GM21529 (cell line): ENCODE measurements at regions not wholly inside any gene's neighbourhood (a gene's known extent, or its start where the extent isn't known, plus 50 kb on each side); places are given as distances from the start of the nearest gene placed in this dataset.

Experiments used
- ATAC-seq: cut with Tn5 transposase; IDR thresholded peaks from one replicate; pipeline ENCODE4 v1.9.1; 2021; ENCODE audit not compliant: unreplicated experiment

GRCh38 chr7:125678771-125679170, 749.1 kb upstream of the POT1 start:
- no peak for ATAC-seq

DNA sequence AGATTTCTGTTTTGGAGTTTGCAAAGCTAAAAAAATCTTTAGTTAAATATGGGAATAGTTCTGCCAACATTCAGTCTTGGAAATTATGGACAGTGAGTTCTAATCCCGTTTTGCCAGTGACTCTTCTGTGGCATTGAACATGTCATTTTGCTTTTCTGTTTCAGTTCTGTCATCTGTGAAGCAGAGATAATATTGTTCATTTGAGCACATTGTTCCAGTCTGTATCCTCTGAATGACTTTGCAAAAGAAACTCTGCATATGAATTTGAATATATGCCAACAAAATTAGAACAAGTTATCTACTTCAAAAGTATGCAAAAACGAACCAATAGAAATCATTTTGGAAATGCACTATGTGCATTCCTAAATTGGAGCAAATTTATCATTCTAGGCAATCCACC, 746.0 kb upstream of the POT1 start:
- ATAC-seq = no peak

DNA sequence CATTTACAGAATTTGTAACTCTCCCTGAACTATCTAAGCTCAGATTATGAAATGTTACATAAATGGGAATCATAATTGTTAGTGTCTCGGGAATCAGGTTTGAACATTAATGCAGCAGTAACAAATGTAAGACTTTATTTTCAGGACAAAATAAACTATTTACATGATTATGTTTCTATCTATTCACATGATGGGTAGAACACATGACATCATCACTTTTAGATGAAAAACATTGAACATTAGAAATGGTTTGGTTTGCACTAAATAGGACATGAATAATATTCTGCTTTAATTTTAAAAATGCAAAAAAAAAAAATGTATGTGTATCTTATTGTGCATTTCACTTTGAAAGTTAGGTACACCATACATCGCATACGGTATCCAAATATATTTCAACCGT, 745.5 kb upstream of the POT1 start:
- ATAC-seq = no peak

DNA sequence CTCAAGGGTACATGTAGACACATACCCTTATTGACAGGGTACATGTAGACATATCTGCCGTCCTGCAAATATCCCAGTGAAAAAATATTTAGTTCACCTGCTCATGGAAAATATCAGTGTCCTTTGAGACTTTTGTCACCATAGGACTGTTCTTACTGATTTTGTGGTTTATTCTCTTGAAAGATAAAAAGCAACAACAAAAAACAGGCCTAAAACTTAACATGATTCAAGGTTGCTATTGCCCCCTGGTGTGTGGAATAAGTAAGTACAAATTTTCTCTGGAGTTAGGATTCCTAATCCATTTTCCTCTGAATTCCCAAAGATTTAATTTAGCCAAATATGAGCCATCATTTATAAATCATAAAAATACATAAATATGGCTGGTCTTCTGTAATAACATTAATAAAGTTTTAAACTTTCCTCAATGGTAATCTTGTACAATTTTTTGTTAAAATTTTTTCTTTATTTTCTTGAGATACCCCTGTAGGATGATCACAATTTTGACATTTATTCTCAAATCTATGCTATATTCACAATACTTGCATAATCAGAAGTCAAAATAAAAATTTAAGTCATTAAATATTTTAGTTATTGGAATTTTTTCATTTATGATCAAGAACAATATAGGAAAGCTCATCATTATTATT, 741.4 kb upstream of the POT1 start:
- peak; percentile 49 for ATAC-seq

GRCh38 chr7:125668321-125668993, 738.8 kb upstream of the POT1 start:
- no peak for ATAC-seq

- no peak for ATAC-seq
These were observed 735.0 kb upstream of the POT1 start for GRCh38 chr7:125664625-125665024.

DNA sequence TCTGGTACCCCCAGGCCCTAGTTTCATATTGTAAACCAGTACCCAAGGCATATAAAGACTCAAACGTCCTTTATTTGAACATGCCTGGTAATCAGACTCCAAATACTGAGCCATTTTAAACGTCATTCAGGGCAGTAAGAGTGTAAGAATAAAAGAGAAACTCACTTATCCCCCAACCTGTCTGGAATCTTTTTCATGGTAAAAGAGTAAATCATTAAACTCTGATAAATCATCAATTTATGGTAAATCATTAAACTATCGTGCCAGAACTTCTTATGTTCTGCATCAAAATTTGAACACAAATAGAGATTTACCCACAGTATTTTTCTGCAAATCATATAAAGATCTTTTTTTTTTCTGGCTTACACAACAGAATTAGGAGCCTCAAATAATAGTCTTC, 734.3 kb upstream of the POT1 start:
- no peak for ATAC-seq

DNA sequence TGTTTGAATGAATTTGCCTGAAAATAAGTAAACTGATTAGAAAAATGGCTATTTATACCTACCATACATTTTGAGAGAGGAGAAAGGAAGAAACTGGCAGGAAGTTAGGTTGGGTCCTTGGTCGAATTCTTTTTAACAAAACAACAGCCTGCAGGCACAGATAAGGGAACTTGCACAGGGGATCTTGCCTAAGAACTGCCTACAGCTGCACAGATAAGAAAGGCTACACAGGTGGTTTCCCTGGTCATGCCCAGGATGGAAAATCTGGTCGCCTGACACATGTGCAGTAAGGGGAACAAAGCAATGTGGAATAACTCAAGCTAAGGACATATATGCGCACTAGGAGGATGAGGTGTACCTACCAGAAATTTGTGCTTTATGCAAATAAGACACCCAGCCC, 732.1 kb upstream of the POT1 start:
- ATAC-seq = no peak

GRCh38 chr7:125661006-125661405, 731.4 kb upstream of the POT1 start:
- ATAC-seq = no peak

DNA sequence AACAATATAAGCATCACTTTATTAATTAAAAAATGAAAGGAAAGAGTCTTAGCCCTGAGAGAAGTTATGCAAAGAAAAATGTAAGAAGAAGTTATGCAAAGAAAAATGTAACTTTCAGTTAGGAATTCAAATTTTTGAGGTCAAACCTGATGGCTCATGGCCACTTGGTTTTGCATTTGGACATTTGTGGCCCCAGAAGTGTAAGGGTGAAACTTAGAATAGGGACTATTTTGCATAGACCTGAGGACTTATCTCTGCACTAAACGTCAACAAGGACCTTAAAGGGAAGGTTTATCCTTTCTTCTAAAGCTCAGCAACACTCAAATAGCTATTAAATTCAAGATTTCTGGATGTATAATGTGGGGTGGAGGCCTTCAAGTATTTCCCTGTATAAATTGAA, 724.5 kb upstream of the POT1 start:
- ATAC-seq = no peak

DNA sequence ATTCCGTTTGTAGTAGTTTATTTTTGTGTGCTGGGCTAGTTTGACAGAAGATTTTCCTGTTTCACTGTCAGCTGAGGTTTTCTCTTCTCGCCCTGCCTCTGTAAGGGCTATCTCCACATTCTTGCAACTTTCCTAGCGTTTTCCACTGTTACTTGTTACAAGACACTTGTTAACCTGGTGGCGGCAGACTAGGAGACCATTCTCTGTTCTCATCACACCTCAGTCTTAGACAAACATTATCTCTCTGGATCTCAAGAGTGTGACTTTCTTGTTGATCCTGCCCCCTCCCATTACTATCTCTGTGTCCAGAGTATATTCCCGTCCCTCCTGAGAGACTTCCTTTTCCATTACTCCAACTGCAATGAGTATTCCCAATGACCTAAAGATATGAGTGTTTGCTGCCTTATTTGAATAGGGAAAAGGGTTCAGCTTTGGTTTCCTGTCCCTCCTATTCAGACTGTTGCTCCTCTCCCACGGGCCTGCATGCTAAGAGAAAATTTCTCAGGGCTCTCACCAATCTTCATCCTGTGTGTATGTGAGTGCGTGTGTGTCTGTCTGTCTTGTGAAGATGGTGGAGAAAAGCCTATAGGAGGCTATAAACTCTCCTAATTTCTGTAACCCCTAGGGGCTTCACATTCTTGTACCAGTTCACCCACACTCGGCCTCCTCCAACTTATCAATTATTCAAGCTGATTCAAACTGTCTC, 722.4 kb upstream of the POT1 start:
- no peak for ATAC-seq

- no peak for ATAC-seq
These were observed 718.9 kb upstream of the POT1 start for GRCh38 chr7:125648543-125648942.

GRCh38 chr7:125645770-125646169, 716.1 kb upstream of the POT1 start:
- ATAC-seq = no peak

DNA sequence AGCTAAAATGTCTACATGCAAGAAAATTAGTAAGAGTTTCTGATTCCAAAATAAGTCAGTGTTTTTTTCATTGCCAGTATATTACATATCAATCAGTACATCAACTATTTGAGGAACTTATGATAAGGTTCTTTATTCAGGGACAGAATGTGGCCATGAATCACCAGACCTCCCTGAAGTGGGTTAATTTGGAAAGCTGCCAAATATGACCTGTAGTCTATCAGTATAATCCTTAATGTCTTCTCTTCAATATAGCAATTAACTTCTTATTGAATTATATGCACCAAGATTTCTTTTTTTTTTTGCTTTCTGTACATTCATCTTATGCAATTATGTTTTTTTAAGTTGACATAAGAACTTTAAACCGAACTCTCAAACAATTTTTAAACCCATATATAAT, 714.5 kb upstream of the POT1 start:
- no peak for ATAC-seq

DNA sequence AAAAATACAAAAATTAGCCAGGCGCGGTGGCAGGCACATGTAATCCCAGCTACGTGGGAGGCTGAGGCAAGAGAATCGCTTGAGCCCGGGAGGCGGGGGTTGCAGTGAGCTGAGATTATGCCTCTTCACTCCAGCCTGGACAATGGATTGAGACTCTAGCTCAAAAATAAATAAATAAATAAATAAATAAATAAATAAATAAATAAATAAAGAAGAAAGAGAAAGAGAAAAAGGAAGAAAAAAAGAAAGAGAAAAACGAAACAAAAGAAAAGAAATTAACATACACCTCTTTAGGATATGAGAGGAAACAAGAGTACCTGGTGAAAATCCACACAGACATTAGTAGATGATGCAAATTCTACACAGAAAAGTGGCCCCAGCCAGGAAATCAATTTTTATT, 713.7 kb upstream of the POT1 start:
- ATAC-seq = no peak

DNA sequence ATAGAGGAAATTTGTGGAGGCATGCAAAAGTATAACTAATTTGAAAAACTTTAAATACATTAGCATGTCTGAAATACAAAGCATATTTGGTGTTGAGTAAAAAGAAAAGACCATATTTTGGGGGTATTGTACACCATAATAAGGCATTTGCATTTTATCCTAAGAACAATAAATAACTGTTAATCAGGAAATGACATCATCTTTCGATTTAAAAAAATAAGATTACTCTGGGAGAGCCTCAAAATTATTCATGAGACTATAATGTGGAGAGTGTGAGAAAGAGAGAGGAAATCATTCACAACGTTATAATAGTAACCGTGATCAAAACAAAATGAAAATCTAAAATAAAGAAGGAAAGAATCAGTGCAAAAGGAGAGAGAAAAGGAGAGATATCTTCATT, 712.3 kb upstream of the POT1 start:
- ATAC-seq = no peak

DNA sequence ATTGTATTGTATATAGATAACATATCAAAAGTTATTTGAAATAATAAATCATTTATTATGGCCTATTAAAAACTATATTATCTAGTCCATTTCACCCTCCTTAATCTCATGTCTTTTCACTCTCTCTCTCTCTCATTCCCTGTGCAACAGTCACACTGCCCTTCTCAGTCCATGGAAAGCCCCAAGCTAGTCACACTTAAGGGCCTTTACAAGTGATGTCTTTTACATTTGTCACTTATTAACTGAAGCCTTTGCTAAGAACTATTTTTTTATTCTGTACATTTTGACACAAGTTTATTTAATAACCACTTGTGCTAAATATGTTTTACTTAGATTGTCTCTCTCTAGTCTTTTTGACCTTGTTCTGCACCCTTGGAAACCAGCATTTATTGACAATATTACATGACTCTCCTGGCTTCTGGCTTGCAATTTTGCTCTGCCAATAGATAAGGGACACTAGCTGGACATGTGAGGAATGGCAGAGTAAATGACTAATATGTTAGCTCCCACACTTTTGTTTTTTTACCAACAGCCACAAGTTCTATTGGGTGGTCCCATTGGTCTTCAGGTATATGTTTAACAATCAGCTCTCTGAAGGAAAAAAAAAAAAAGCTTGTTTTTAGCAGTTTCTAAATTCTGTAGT, 706.8 kb upstream of the POT1 start:
- no peak for ATAC-seq

DNA sequence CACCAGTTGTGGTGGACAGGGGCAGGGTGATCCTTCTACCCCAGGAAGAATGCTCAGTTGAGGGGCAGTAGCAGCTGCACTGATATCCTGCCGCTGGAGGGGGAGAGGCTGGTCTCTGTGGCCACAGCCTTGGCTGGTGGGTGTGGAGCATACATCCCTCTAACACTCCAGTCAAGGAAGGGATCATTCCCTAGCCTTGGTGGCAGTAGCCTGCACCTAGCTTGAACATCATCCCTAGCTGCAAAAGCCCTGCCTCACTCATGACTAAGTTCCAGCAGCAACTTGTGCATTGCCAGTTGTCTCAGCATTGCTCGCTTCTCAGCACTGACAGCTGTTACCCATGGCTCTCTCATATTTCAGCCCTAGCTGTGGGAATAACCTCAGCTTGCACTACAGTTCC, 688.9 kb upstream of the POT1 start:
- ATAC-seq = no peak

- ATAC-seq = no peak
These were observed 682.0 kb upstream of the POT1 start for GRCh38 chr7:125611582-125611981.

DNA sequence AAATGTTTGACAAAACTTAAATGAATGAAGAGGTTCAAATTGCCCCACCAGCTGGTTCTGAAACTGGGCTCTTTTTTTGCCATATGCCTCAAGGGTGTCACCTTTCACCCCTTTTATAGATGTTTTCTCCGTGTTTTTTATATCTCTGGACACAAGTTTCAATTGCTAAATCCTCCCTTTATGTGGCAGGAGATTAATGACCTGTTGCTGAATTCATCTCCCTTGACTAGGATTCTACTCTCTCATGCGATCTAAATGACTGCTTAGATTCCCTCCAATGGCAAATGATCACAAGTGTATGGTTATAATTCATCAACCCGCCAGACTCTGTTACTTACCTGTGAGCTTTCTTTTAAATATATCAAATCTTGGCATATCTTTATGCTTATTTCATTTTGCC, 677.0 kb upstream of the POT1 start:
- ATAC-seq = no peak

DNA sequence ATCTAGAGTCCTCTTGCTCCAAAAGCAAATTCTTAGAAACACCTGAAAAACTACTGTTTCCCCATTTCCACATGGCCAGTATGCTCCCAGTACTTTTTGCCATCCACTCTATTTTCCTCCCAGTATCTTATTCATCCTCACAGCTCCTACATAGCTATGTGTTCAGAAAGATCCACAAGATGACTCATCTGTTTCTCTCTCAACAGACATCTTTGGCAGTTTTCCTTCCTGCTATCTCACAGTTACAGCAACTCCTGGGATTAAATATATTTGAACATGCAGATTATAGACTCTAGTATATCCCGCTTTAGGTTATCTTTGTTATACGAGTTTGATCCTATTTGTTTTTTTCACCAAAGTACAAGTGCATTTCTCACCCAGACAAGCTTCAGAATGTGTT, 675.6 kb upstream of the POT1 start:
- ATAC-seq = no peak

DNA sequence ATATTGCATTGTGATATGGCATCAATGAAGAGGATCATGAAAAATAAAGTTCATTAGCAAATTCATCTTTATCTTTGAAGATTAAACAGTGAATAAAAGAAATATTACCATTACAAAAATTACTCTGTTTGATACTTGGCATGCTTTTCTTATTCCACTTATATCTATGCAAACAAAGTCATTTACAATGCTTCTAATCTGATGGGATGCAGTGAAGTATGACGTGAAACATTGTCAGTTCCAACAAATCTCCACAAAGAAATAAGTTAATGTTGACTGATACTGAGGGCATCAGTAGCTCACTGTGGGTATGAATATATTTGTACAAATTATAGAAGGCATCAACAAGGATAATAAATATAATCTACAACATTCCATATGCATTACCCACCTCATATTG, 672.8 kb upstream of the POT1 start:
- ATAC-seq = no peak
